HL-60 (cell line): ENCODE measurements at regions not wholly inside any gene's neighbourhood (a gene's known extent, or its start where the extent isn't known, plus 50 kb on each side); places are given as distances from the start of the nearest gene placed in this dataset.

Source experiments
- GABPA ChIP-seq: IDR thresholded peaks from 2 replicates; pipeline ENCODE4 v1.6.1; 2012; ENCODE audit warnings: low read depth
- POLR2AphosphoS5 ChIP-seq: IDR thresholded peaks from 2 replicates; pipeline ENCODE4 v1.6.1; 2012; ENCODE audit warnings: low read depth
- SPI1 ChIP-seq: IDR thresholded peaks from 2 replicates; pipeline ENCODE4 v1.6.1; 2012; ENCODE audit warnings: low read depth, mild to moderate bottlenecking, borderline replicate concordance
- TF ChIP-seq, protein P1 (sequence below): IDR thresholded peaks from one replicate; pipeline ENCODE4 v1.5.1; 2011; ENCODE audit warnings: low read length, control low read depth, inconsistent platforms; ENCODE audit not compliant: insufficient read depth
- TF ChIP-seq, protein P2 (sequence below): IDR thresholded peaks from 2 replicates; pipeline ENCODE4 v1.6.1; 2012; ENCODE audit warnings: low read depth; ENCODE audit not compliant: insufficient replicate concordance

DNA sequence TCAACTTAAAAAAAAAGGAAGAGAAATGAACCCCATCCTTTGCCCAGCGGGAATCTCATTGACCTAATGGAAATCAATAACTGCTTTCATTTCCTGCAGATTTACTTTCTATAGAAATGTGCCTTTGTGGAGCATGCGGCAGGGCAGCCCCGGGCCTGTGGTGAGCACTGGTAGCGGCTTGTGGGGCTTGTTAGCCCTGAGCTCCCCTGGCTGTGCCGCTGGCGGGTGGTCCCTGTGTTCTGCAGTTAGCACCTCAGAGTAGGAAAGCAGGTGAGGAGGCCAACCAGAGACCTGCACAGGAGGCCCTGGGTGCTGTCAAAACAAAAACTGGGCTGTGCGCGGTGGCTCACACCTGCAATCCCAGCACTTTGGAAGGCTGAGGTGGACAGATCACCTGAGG, 76.8 kb upstream of the CDK20 start:
- TF ChIP-seq, protein P1, sequence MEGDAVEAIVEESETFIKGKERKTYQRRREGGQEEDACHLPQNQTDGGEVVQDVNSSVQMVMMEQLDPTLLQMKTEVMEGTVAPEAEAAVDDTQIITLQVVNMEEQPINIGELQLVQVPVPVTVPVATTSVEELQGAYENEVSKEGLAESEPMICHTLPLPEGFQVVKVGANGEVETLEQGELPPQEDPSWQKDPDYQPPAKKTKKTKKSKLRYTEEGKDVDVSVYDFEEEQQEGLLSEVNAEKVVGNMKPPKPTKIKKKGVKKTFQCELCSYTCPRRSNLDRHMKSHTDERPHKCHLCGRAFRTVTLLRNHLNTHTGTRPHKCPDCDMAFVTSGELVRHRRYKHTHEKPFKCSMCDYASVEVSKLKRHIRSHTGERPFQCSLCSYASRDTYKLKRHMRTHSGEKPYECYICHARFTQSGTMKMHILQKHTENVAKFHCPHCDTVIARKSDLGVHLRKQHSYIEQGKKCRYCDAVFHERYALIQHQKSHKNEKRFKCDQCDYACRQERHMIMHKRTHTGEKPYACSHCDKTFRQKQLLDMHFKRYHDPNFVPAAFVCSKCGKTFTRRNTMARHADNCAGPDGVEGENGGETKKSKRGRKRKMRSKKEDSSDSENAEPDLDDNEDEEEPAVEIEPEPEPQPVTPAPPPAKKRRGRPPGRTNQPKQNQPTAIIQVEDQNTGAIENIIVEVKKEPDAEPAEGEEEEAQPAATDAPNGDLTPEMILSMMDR, result no peak
- no peak for TF ChIP-seq SPI1
- TF ChIP-seq POLR2AphosphoS5, result no peak
- TF ChIP-seq, protein P2, sequence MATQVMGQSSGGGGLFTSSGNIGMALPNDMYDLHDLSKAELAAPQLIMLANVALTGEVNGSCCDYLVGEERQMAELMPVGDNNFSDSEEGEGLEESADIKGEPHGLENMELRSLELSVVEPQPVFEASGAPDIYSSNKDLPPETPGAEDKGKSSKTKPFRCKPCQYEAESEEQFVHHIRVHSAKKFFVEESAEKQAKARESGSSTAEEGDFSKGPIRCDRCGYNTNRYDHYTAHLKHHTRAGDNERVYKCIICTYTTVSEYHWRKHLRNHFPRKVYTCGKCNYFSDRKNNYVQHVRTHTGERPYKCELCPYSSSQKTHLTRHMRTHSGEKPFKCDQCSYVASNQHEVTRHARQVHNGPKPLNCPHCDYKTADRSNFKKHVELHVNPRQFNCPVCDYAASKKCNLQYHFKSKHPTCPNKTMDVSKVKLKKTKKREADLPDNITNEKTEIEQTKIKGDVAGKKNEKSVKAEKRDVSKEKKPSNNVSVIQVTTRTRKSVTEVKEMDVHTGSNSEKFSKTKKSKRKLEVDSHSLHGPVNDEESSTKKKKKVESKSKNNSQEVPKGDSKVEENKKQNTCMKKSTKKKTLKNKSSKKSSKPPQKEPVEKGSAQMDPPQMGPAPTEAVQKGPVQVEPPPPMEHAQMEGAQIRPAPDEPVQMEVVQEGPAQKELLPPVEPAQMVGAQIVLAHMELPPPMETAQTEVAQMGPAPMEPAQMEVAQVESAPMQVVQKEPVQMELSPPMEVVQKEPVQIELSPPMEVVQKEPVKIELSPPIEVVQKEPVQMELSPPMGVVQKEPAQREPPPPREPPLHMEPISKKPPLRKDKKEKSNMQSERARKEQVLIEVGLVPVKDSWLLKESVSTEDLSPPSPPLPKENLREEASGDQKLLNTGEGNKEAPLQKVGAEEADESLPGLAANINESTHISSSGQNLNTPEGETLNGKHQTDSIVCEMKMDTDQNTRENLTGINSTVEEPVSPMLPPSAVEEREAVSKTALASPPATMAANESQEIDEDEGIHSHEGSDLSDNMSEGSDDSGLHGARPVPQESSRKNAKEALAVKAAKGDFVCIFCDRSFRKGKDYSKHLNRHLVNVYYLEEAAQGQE, result no peak
- TF ChIP-seq GABPA, result no peak
